Endothelial cell of umbilical vein (primary cell): ENCODE measurements at regions not wholly inside any gene's neighbourhood (a gene's known extent, or its start where the extent isn't known, plus 50 kb on each side); places are given as distances from the start of the nearest gene placed in this dataset.

ENCODE experiments used
- BruUV-seq: library from RNA; stranded (reverse); fragments of 400-500 nt; replicated peaks from 2 replicates; lab custom pipeline; 2021; lab: Mats Ljungman, UMichigan
- CTCF ChIA-PET: fragments of 300-600, 350-600 bp; sonication (Branson Sonifier 250); formaldehyde crosslinking; loops from one replicate; lab custom pipeline; 2021; ENCODE audit warnings: antibody characterized with exemption, inconsistent platforms; lab: Charles Lee
- POLR2A ChIA-PET: fragments of 300-600, 350-600 bp; sonication (Branson Sonifier 250); formaldehyde crosslinking; loops from one replicate; lab custom pipeline; 2021; ENCODE audit warnings: antibody characterized with exemption, inconsistent platforms; lab: Charles Lee
- DNase-seq: peaks from one replicate; pipeline ENCODE4 v3.0.0-alpha.2; 2011; ENCODE audit warnings: low read depth, low spot score
- FAIRE-seq: peaks from 2 replicates; lab custom pipeline; 2011; peaks lifted over from hg19 to GRCh38; lab: Jason Lieb, UNC
- H2AFZ ChIP-seq: 2 replicates; pipeline ENCODE4 v1.6.0; 2012; ENCODE audit warnings: low read depth, low read length, control low read depth, inconsistent platforms
- H3K27ac ChIP-seq: 2 replicates; pipeline ENCODE4 v1.5.1; 2011; ENCODE audit warnings: low read depth, mild to moderate bottlenecking, control low read depth, low read length, moderate library complexity; ENCODE audit not compliant: insufficient read depth
- H3K27me3 ChIP-seq, 2 experiments: 2 replicates each; pipeline versions ENCODE4 v1.6.0 to v1.6.1; 2011; ENCODE audit warnings: low read length in 2 of 2, mixed read lengths in 1 of 2; ENCODE audit not compliant: control insufficient read depth in 2 of 2, insufficient read depth in 2 of 2
- H3K36me3 ChIP-seq, 2 experiments: 2 replicates in 1 of 2; 3 replicates in 1 of 2; pipeline ENCODE4 v1.5.1; 2011; ENCODE audit warnings: low read length in 2 of 2, mild to moderate bottlenecking in 1 of 2, moderate library complexity in 1 of 2; ENCODE audit not compliant: control insufficient read depth in 2 of 2, insufficient read depth in 2 of 2; ENCODE audit errors: extremely low read depth in 1 of 2
- H3K4me1 ChIP-seq: 3 replicates; pipeline ENCODE4 v1.5.1; 2011; ENCODE audit warnings: mild to moderate bottlenecking, low read length; ENCODE audit not compliant: control insufficient read depth, insufficient read depth; ENCODE audit errors: extremely low read depth
- H3K4me2 ChIP-seq: 2 replicates; pipeline ENCODE4 v1.6.1; 2011; ENCODE audit warnings: low read length, control low read depth, mixed read lengths; ENCODE audit not compliant: insufficient read depth
- H3K4me3 ChIP-seq, 3 experiments: fragments of 200-600 bp in 1 of 3; sonication (generic), shearing (Covaris generic) in 1 of 3; replicated peaks in 1 of 3; 2 replicates each; pipeline ENCODE4 v1.5.1; 2011 to 2016; ENCODE audit warnings: control low read depth in 3 of 3, low read length in 3 of 3, mild to moderate bottlenecking in 2 of 3, inconsistent platforms in 1 of 3, low read depth in 1 of 3, moderate library complexity in 1 of 3; ENCODE audit not compliant: insufficient read depth in 1 of 3
- H3K79me2 ChIP-seq: 2 replicates; pipeline ENCODE4 v1.6.0; 2012; ENCODE audit warnings: low read length, inconsistent platforms; ENCODE audit not compliant: control insufficient read depth, insufficient read depth
- H3K9ac ChIP-seq: replicated peaks from 2 replicates; pipeline ENCODE3; 2011; ENCODE audit warnings: low read length, control low read depth; ENCODE audit not compliant: insufficient read depth; ENCODE audit errors: extremely low read depth
- H3K9me1 ChIP-seq: replicated peaks from 3 replicates; pipeline ENCODE4 v1.6.0; 2011; ENCODE audit warnings: mild to moderate bottlenecking, low read length; ENCODE audit not compliant: control insufficient read depth, insufficient read depth; ENCODE audit errors: extremely low read depth
- H3K9me3 ChIP-seq: replicated peaks from 2 replicates; pipeline ENCODE4 v1.5.1; 2012; ENCODE audit warnings: low read length, inconsistent platforms; ENCODE audit not compliant: control insufficient read depth, insufficient read depth
- H4K20me1 ChIP-seq: replicated peaks from 2 replicates; pipeline ENCODE3; 2011; ENCODE audit warnings: mild to moderate bottlenecking, low read length; ENCODE audit not compliant: control insufficient read depth, insufficient read depth; ENCODE audit errors: extremely low read depth
- CTCF ChIP-seq, 2 donors: IDR thresholded peaks; 1 replicate in 1 of 2; 2 replicates in 1 of 2; pipeline ENCODE4 v1.5.1; 2011; ENCODE audit warnings: low read length in 2 of 2, mild to moderate bottlenecking in 2 of 2, moderate library complexity in 2 of 2, control low read depth in 1 of 2, inconsistent platforms in 1 of 2, low read depth in 1 of 2; ENCODE audit not compliant: insufficient read depth in 1 of 2; ENCODE audit errors: extremely low read depth in 1 of 2
- EZH2 ChIP-seq: IDR thresholded peaks from 2 replicates; pipeline ENCODE4 v1.6.1; 2012; ENCODE audit warnings: borderline replicate concordance, low read depth, mild to moderate bottlenecking, moderate library complexity, low read length, inconsistent platforms; ENCODE audit not compliant: severe bottlenecking
- FOS ChIP-seq: IDR thresholded peaks from 2 replicates; pipeline ENCODE4 v1.6.1; 2011; ENCODE audit warnings: mild to moderate bottlenecking, low read length, moderate library complexity, borderline replicate concordance; ENCODE audit not compliant: insufficient read depth
- GATA2 ChIP-seq: IDR thresholded peaks from 2 replicates; pipeline ENCODE4 v1.7.0; 2011; ENCODE audit warnings: low read depth, mild to moderate bottlenecking, moderate library complexity, mixed read lengths, low read length; ENCODE audit not compliant: insufficient read length, insufficient read depth
- JUN ChIP-seq: IDR thresholded peaks from 2 replicates; pipeline ENCODE4 v1.6.1; 2011; ENCODE audit warnings: borderline replicate concordance, low read depth; ENCODE audit not compliant: insufficient read length, insufficient read depth
- MAX ChIP-seq: IDR thresholded peaks from 2 replicates; pipeline ENCODE4 v1.6.1; 2011; ENCODE audit not compliant: insufficient read depth, insufficient read length
- MYC ChIP-seq: IDR thresholded peaks from one replicate; pipeline ENCODE4 v1.6.1; 2011; ENCODE audit warnings: mild to moderate bottlenecking, low read depth, low read length
- POLR2A ChIP-seq: IDR thresholded peaks from 2 replicates; pipeline ENCODE4 v1.6.1; 2012; ENCODE audit warnings: low read depth, mild to moderate bottlenecking, control low read depth, low read length
- POLR2AphosphoS5 ChIP-seq: IDR thresholded peaks from 2 replicates; pipeline ENCODE4 v1.6.1; 2012; ENCODE audit warnings: low read depth, mild to moderate bottlenecking, control low read depth, low read length, moderate library complexity; ENCODE audit not compliant: insufficient read depth
- dilution Hi-C: fragments of 300-500 bp; cut with MboI; formaldehyde crosslinking; loops from one replicate; pipeline ENCODE4 v1.15.0; 2019; ENCODE audit warnings: low sequenced_read_pairs; ENCODE audit not compliant: extremely low pct_ligation_motif_present
- intact Hi-C: fragments of 100-400 bp; cut with micrococcal nuclease; formaldehyde crosslinking; loops from one replicate; pipeline ENCODE4 v1.10.0; 2022

- Histone ChIP-seq H3K27ac (no peak overlapping the region), H3K9me1 (no peaks in the 10 kb centered on the region), H2AFZ (no peak overlapping the region), H3K4me1 (no peaks in the 10 kb centered on the region), H3K9ac (no peak overlapping the region), H3K4me2 (no peak overlapping the region), H3K4me3 (no peak overlapping the region), H4K20me1 (no peaks in the 10 kb centered on the region), H3K79me2 (no peaks in the 10 kb centered on the region), H3K27me3 (no peaks in the 10 kb centered on the region), H3K9me3 (peaks cover 2% of the 10 kb centered on the region), H3K36me3 (no peaks in the 10 kb centered on the region)
- POLR2A ChIA-PET, result no interaction called here
- DNase-seq, result no peak
- intact Hi-C loops, result no loop called here
- no peak for TF ChIP-seq EZH2
- TF ChIP-seq FOS, result no peak
- no peak for TF ChIP-seq POLR2A
- no peak for TF ChIP-seq CTCF (IDR thresholded peaks at IDR 0.05; ENCODE audit: extremely low read depth in 1 of 2, insufficient read depth in 1 of 2, low read depth in 1 of 2, low read length in 2 of 2)
- TF ChIP-seq MYC, result no peak
- no peak for TF ChIP-seq POLR2AphosphoS5
- TF ChIP-seq MAX, result no peak
- no peak for TF ChIP-seq JUN
- TF ChIP-seq GATA2, result no peak
- CTCF ChIA-PET, result no interaction called here
- dilution Hi-C loops, result no loop called here
- no peak for FAIRE-seq
- BruUV-seq, result no TSS peak
Measured at GRCh38 chr2:77977471-77978063, 455.4 kb upstream of the LRRTM4 start.
